COR-L47 (cell line): ENCODE measurements at regions not wholly inside any gene's neighbourhood (a gene's known extent, or its start where the extent isn't known, plus 50 kb on each side); places are given as distances from the start of the nearest gene placed in this dataset.
"Not testable (repeated sequence)": the region's sequence is repeated elsewhere in the genome, so short reads cannot be mapped to it uniquely, and the experiment has no call there.

Experiments
- DNase-seq: peaks from one replicate; lab custom pipeline; 2025; lab: John Stamatoyannopoulos, UW

DNA sequence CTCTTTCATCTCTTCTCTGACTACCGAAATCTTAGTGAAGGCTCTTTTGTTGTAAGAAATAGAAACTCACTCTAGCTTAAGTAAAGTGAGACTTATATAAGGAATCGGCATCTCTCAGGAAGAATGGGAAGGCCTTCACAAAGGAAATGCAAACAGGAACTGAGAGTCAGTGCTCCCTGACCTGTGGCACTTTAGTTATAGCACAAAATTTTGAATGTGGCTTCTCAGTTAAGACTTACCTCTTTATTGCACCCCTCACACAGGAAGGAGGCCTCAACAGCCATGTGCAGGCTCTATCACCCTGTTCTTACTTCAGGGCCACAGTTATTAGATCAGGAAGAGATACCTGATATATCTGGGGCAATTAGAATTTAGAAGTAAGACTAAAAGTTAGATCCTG, 224.7 kb upstream of the EGLN3 start:
- no peak for DNase-seq

DNA sequence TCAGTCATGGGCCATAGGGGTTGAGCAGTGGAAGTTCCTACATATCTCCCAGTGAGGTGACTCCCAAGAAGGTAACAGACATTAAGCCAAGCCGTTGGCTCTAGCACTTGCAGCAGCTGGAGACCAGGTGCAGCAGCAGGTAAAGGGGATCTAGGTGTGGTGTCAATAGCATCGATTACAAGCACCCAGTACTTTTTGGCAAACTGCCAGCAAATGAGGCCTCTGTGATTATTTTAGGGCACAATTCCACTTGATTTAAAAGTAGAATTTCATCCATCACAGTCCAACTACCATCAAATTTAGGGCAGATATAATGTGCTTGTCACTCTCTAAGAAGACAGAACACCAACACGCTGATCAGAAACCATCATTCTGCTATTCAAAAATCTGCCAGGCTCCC, 224.1 kb upstream of the EGLN3 start:
- DNase-seq = peak; percentile 31

DNA sequence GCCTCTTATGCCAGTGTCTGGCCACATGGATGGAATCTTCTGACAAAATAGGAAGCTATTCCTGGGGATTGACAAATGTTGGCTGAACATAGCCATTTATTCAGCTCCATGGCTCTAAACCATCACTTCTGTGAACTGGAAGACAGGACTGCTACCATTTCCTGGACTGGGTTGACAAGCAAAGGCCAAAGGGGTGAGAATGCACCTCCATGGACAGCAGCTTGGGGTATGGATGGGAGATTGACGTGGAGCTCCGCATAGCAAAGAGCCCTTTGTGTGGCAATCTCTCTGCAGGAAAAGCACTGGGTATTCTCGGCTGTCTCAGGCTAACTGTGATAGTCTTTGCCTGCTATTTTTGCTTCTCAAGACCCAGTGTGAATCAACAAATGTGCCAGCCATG, 223.0 kb upstream of the EGLN3 start:
- DNase-seq = no peak

DNA sequence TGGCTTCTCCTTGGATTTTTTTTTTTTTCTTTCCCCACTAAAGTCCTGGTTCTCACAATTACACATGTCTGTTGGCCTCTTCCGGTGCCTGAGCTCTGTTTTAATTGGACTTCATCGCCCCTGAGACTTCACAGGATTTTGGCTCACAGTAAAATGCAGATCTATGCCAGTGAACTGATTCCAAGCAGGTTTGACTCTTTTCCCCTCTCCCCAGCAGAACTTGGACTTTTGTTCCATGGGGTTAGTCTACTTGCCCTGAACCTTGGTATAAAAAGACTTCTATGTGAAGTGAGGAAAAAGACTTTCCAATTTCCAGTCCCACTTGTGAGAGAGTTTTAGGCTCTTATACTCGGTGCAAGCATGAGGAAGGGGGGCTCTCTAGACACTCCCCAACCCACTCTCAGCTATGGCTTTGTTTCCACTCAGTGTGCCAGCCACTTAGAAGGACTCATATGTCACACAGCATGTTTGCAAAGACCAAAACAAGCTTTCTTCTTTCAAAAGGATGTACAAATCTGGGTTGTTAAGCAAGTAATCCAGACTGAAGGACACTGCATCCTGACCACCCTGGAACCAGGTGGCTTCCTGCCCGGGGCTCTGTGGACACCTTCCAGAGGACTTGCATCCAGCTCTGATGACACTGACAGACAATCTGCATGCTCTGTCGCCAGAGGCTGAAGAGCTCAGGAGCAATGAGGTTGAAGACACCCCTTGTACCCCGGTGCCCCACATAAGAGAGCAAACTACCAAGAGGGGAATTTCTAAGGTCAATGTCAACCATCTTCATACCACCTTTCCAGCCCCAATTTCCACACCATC, 221.9 kb upstream of the EGLN3 start:
- no peak for DNase-seq

DNA sequence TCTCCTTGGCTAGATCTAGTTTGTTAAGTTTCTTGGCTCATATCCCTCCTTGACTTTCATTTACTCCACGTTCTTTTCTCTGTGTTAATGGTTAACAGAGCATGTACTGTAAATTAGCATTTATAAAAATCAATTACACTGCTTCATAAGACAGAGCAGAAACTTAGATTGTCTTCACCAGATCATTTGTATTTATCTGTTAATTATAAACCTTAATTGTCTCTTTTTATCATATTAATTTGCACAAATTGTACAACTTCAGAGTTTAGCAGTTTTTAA, 221.2 kb upstream of the EGLN3 start:
- DNase-seq = no peak

DNA sequence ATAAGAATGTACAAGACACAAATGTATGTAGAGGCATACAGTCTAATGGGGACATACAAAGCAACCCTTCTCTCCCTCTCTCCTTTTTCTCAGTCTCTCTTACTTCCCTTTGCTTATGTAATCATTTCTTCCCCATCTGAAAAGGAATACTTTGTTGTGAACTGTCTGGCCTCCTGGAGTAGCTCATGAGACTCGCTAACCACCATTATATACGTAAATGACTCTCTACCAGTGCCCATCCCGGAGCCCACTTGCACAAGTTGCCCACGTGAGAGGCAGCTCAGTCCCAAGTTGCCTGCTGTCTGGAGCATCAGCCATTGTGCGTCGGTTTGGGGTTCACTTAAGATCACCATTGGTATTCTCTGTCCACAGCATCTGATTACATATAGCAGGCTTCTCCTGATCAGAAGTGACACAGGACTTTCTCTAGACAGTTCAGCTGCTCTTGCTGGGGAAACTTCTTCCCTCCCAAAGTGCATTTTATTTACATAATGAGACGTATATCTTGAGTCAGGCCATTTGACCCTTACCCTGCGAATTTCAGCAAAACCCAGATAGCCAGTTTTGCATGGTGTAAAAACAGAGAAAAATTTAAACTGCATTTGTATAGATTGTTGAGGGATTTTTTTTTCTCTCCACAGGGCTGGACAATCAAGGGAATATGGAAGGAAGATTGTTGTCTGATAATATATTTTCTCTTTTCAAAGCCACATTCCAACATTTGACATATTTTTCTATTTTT, 220.7 kb upstream of the EGLN3 start:
- no peak for DNase-seq

DNA sequence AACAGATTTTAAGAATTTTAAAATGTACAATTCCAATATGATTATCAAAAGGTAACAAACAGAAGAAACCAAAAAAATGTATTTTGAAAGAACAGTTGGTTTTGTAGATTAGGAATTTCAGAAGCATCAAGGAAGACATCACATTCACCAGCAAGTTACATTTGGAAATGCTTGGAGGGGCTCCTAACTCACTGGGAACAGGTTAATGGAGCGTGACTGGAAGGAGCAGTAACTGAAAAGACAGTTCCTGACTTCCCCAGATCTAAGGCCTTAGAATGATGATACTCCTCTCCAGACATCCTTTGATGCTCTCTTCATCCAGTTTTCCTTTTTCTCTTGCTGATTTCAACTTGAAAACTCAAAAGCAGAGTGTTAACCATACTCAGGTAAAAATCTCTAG, 220.0 kb upstream of the EGLN3 start:
- DNase-seq = no peak

DNA sequence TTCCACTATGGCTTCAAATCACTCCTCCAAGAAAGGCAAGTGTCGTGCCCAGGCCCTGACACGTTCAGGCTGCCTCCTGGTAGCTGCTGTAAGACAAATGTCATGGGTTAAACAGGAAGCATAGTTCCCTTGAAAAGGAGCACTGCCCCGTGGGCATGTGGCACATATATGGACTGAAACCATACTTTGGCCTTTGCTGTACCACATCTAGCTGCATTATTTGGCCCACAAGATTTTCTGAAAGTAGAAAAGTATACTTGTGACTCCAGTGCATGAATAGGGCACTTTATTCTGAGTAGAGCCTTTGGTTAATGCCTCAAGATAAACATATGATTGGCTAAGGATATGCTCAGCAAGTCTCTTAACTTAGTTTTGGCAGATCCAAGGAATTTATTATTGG, 218.7 kb upstream of the EGLN3 start:
- DNase-seq = no peak

DNA sequence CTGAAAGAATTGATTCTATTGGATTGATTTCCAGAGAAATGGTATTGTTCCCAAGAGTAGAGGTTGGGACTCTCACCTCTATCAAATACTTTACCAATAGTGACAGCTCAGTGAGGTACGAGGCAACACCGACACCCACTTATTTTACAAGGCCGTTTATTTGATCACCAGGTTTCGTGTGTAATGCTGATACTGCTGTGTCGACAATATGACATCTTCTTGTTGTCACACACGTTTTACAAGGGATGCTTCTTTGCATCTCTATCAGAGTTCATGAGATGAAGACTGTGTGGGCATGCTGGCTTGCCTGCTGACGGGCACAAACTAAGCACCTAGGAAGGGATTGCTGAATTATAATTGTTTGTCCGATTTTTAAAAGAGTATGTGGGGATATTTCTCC, 217.8 kb upstream of the EGLN3 start:
- DNase-seq = no peak

DNA sequence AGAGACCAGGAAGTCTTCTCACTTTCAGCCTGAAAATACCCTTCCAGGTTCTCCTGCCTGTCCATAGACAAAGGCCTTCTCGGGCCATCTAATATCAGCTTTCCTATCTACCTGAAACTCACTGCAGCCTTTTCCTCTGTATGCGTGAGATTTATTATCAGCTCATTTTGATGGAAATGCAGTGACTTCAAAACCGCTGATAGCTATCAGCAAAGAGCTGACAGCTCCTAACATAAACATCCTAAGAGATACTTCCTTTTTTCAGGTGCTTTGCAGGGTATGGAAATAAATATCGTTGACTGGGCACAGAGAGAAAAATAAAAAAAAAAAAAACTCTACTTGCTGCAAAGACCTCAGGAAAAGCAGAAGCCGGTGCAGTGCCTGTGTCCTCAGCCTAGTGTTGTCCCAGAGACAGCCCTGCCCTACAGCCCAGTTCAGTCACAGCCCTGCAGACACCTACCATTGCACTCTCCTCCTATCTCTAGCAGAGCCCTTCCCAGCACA, 215.0 kb upstream of the EGLN3 start:
- DNase-seq = no peak

DNA sequence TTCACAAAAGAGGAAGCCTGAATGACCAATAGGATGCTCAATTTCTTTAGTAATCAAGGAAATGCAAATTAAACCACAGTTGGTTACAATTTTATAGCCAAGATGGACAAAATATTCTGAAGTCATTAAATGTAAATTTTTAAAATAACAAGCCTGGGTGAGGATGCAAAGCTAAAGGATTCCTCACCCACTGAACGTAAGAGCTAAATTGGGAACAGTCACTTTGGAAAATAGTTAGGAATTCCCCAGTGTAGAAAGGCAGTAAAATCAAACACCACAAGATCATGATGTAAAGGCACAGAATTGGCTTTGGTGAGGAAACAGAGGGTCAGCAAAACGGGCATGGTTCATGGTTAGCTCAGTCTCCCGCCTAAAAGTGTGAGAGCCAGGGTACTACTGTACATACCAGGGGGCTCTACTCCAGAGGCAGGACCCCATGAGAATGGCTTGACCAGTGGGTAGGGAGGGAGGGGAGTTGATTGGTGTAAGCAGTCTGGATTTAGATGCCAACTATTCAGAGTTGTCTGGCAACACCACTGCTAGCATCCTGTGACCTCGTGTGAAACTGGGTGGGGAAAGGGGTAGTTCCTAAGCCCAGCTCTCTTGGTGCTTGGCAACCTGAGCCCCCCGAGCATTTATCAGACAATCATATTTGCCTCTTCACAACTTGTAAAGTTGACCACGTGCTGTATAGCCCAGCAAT, 213.4 kb upstream of the EGLN3 start:
- DNase-seq = no peak

DNA sequence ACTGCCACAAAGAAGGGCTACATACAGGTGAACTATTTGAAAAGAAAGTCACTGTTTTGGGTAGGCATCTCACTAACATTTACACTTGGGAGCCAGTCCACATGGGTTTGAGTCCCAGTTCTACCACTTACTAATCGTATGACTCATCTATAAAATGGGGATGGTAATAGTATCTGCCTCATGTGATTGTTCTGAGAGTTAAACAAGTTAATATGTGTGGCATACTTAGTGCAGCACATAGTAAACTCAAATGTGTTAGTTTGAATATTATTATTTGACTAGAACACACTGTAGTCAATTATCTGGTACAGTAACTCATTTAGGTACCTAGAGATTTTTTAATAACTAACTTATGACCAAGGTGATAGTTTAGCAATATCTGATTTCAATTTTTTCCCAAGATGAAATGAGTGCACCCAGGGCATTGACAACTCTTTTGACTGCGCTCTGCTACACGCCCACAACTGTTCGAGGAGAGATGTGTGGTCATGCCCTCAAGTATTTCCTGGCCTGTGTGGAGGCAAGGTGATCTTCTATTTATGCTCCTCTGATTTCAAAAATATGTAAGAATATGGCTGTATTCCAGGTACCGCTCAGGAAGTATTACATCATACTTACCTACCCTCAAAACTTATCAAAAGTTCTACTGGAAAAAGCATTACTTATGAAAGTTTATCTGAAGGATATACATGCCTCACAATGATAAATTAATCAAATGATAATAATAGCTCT, 210.6 kb upstream of the EGLN3 start:
- DNase-seq = no peak

DNA sequence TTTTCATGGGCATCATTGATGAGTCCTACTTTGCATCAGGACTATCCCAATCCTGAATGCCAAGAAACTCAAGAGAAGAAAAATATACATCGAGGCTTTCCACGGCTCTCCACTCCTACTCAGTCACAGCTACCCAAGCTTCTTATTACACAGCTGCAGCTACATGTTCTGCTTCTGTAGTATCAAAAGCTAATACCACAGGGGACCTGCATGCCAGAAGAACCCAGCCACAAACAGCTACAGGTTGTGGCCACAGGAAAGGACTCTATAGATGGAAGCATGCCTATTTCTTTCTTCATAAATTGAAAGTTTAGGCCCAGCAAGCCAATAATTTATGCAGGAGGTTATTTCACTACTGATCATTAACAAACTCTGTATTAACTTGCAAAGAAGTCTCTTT, 209.7 kb upstream of the EGLN3 start:
- no peak for DNase-seq

DNA sequence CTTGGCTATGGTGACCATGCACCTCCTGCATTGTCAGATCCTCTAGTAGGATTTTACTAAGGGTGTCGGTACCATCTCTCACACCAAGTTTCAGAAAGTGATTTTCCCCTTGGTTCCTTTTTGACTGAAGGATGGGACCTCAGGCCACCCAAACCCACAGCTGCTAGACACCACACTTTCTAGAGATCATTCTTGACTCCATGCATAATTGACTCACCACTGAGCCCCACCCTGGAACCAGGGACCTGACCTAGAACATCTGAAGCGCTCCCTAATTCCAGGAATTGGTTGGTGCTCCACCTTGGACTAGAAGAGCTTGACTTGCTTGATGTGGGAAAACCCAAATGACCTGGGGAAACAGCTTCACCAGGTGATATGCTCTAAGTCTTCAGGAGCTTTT, 206.8 kb upstream of the EGLN3 start:
- no peak for DNase-seq

DNA sequence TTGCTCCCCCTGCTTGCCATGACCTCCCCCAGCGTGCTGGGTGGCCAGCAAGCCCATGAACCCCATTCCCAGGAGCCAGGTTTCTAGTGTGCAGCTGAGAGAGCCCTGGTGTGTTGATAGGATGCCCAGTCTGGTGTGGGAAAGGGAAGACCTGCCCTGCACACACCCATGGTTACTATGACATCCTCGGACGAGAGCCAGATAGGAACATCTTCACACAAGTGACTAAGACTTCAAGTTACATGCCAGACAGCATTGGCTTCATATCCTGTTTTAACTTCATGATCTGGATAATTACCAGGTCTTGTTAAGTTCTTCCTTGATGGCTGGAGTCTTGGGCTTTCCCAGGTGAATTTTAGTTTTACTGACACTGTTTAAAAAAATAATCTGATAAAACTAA, 196.6 kb upstream of the EGLN3 start:
- no peak for DNase-seq

DNA sequence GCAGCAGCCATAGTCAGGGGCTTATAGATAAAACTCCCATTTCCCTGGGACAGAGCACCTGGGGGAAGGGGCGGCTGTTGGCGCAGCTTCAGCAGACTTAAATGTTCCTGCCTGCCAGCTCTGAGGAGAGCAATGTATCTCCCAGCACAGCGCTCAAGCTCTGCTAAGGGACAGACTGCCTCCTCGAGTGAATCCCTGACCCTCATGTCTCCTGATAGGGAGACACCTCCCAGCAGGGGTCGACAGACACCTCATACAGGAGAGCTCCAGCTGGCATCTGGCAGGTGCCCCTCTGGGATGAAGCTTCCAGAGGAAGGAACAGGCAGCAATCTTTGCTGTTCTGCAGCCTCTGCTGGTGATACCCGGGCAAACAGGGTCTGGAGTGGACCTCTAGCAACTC, 189.3 kb upstream of the EGLN3 start:
- not testable (repeated sequence) for DNase-seq

DNA sequence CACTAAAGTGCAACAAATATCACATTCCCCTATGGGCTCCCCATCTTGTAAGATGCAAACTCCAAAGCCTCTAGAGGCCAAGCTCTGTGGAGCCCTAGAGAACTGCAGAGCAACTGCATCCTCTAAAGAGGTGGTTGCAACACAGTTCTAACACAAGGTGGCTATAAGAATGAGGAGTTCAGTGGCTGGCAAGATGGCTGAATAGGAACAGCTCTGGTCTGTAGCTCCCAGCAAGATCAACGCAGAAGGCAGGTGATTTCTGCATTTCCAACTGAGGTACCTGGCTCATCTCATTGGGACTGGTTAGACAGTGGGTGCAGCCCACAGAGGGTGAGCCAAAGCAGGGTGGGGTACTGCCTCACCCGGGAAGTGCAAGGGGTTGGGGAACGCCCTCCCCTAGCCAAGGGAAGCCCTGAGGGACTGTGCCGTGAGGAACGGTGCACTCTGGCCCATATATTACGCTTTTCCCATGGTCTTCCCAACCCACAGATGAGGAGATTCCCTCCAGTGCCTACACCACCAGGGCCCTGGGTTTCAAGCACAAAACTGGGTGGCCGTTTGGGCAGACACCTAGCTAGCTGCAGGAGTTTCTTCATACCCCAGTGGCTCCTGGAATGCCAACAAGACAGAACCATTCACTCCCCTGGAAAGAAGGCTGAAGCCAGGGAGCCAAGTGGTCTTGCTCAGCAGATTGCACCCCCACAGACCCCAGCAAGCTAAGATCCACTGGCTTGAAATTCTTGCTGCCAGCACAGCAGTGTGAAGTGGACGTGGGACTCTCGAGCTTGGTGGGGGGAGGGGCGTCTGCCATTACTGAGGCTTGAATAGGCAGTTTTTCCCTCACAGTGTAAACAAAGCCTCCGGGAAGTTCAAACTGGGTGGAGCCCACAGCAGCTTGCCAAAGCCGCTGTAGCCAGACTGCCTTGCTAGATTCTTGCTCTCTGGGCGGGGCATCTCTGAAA, 188.6 kb upstream of the EGLN3 start:
- DNase-seq = peak; percentile 89

DNA sequence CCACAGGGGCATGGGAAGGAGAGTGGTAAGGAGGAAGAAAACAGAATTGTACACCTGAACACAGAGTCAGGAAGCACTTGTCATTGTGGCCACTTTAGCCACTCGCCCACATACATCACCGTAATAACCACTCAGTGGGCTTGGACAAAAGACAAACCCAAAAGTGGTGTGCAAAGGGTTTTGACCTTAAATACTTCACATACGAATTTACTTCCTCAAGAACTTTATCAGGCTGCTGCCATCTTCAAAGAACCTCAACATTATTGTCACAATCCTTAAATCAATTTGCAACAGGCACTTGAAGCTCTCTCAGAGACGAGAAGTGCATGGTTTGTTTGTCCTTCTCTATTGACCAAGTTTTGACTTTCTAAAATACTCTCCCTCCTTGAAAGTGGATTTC, 187.3 kb upstream of the EGLN3 start:
- no peak for DNase-seq

DNA sequence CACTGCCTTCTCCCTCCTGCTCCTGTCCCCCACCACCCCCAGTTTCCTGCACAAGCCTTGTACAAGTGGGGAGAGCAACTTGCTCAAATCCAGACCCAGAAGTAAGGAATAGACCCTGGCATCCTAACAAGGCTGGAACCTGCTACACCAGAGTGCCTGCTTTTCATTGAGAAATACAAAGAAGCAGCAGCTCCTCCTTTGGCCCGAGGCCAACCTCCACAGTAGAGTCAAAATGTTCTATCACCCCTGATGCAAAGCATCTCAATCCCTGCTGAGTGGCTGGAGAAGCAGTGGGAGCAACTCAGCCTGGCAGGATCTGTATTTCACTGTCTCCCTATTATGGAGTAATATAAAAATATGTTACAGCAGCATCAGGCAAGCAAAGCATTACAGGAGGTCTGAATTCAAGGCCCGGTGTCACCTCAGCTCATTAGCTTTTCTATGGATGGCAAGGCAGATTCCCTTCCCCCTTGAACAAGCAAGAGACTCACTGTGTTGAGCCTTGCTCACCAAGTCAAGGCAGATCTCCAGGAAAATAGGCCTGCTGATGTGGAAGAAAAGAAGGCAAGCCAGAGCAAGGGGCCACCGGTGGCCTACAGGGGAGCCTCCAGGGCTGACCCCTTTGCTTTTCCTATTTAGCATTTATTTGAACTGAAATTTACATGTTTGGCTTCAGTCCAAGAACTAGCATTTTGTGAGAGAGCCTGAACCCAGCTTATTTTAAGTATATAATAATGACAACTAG, 186.3 kb upstream of the EGLN3 start:
- DNase-seq = peak; percentile 60

DNA sequence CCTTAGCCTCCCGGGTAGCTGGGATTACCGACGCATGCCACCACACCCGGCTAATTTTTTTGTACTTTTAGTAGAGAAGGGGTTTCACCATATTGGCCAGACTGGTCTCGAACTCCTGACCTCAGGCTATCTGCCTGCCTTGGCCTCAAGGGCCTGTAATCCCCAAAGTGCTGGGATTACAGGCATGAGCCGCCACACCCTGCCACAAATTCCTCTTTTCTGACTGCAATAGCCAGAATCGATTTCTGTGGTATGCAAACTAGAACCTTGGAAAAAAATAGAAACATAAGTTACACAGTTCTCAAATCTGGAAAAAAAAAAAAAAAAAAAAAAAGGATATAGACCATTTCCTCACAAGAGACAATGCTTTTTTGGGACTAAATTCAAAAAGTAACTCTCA, 184.6 kb upstream of the EGLN3 start:
- no peak for DNase-seq

DNA sequence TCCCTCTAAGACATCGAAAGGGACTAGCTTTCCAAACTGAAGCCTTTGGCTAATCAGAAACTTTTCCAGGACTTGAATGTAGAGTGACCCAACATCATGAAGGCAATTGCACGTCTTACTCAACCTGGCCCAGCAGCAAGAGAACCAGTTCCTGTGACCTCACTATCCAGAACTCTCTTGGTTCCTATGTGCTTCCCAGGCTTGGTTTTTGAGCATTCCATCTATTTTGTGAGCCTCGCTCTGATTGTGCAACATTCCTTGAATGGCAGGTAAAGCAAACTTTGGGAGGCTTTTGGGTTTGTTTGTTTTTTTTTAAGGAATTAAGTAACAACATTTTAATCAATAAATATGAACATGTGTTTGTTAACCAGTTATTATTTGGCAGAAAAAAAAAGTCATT, 183.6 kb upstream of the EGLN3 start:
- no peak for DNase-seq
